ENCODE measurements at regions not wholly inside any gene's neighbourhood (a gene's known extent, or its start where the extent isn't known, plus 50 kb on each side); places are given as distances from the start of the nearest gene placed in this dataset.

DNA sequence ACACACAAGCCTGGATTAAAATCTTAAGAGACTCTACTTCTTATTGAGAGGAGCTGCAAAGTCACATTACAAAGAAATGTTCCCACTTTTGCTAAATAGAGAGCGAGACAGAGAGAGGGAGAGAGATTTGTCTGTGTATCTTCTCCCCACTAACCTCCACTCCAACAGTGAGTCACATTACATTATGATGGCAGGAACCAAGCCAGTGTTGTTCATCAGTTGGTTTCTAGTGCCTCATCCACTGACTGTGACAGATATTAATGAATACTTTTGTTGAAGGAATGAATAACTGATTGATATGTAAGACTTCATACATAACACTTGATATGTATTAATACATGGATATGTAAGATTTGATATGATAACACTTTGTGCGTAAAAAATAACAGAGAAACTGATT, 258.2 kb upstream of the SORCS1 start:
- Histone ChIP-seq H4K20me1 (ENCODE audit: insufficient read depth, low read length) (no peaks in the 10 kb centered on the region), H4K5ac (ENCODE audit: low read depth, low read length) (no peak overlapping the region), H2BK15ac (ENCODE audit: low read depth, low read length) (no peak overlapping the region), H3K4me1 (ENCODE audit: control insufficient read depth, insufficient read depth, low read length) (no peaks in the 10 kb centered on the region), H3K4me2 (ENCODE audit: low read depth, low read length) (no peak overlapping the region), H3K4me3 (ENCODE audit: insufficient read depth, low read depth, low read length) (no peak overlapping the region), H2BK5ac (ENCODE audit: low read depth, low read length, poor library complexity, severe bottlenecking) (no peak overlapping the region), H3K56ac (ENCODE audit: extremely low read depth, insufficient read depth, low read length) (no peak overlapping the region), H4K8ac (ENCODE audit: low read depth in 2 of 2, low read length in 2 of 2) (no peak overlapping the region), H3K9ac (ENCODE audit: low read depth, low read length) (no peak overlapping the region), H2AK5ac (ENCODE audit: low read depth, low read length) (no peak overlapping the region), H2AFZ (replicated peaks; ENCODE audit: low read length, poor library complexity) (no peak overlapping the region), H3K4ac (ENCODE audit: low read depth, low read length) (no peak overlapping the region), H2BK20ac (ENCODE audit: low read depth, low read length) (no peak overlapping the region), H4K91ac (ENCODE audit: insufficient read depth, low read depth, low read length) (no peak overlapping the region), H3K27ac (ENCODE audit: insufficient read depth, low read length) (no peak overlapping the region), H2AK9ac (replicated peaks; ENCODE audit: low read depth, low read length, poor library complexity) (no peak overlapping the region), H3K9me1 (ENCODE audit: insufficient read depth, low read length) (no peaks in the 10 kb centered on the region), H3K14ac (replicated peaks; ENCODE audit: low read depth, low read length) (no peak overlapping the region), H3K9me3 (ENCODE audit: control insufficient read depth, insufficient read depth, low read length) (peaks cover 4% of the 10 kb centered on the region; the same call in 1 of the 2 replicates), H3K36me3 (ENCODE audit: control insufficient read depth, insufficient read depth, low read length) (no peaks in the 10 kb centered on the region), H3K79me1 (ENCODE audit: low read depth in 1 of 2, low read length in 2 of 2) (no peaks in the 10 kb centered on the region), H3K18ac (ENCODE audit: low read depth, low read length) (no peak overlapping the region), H3K23ac (ENCODE audit: low read depth, low read length) (no peak overlapping the region), H2BK120ac (ENCODE audit: low read depth, low read length) (no peak overlapping the region), H3K27me3 (ENCODE audit: control insufficient read depth, insufficient read depth, low read length) (no peaks in the 10 kb centered on the region)
- ChIA-PET POLR2A (ENCODE audit: unreplicated experiment) (no interaction called here), CTCF (no interaction called here)
- intact Hi-C loops (cut with micrococcal nuclease) = no loop called here
- no peak for DNase-seq
- ATAC-seq (ENCODE audit: low read depth) = no peak
- no TSS peak for BruUV-seq (replicated peaks)
- dilution Hi-C loops (cut with HindIII; ENCODE audit: low sequenced_read_pairs, unreplicated experiment) = no loop called here
- in situ Hi-C loops (cut with MboI; ENCODE audit: low sequenced_read_pairs) = no loop called here
- WGBS, 2 experiments (ENCODE audit: extremely low coverage in 2 of 2, insufficient read length in 1 of 2) = no CpG with 5 or more reads among the region's 2 CpGs
- TF ChIP-seq NFE2L2 (IDR thresholded peaks at IDR 0.05; ENCODE audit: low read depth, low read length) = no peak
- TF ChIP-seq, protein P1, sequence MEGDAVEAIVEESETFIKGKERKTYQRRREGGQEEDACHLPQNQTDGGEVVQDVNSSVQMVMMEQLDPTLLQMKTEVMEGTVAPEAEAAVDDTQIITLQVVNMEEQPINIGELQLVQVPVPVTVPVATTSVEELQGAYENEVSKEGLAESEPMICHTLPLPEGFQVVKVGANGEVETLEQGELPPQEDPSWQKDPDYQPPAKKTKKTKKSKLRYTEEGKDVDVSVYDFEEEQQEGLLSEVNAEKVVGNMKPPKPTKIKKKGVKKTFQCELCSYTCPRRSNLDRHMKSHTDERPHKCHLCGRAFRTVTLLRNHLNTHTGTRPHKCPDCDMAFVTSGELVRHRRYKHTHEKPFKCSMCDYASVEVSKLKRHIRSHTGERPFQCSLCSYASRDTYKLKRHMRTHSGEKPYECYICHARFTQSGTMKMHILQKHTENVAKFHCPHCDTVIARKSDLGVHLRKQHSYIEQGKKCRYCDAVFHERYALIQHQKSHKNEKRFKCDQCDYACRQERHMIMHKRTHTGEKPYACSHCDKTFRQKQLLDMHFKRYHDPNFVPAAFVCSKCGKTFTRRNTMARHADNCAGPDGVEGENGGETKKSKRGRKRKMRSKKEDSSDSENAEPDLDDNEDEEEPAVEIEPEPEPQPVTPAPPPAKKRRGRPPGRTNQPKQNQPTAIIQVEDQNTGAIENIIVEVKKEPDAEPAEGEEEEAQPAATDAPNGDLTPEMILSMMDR (conservative IDR thresholded peaks at IDR 0.05; ENCODE audit: low read depth, low read length) = no peak
- TF ChIP-seq RAD21 (IDR thresholded peaks at IDR 0.05; ENCODE audit: low read length) = no peak
- no peak for TF ChIP-seq POLR2A (IDR thresholded peaks at IDR 0.05; ENCODE audit: low read depth, low read length)
- TF ChIP-seq FOS (IDR thresholded peaks at IDR 0.05; ENCODE audit: low read depth, low read length) = no peak
- TF ChIP-seq, protein P2, sequence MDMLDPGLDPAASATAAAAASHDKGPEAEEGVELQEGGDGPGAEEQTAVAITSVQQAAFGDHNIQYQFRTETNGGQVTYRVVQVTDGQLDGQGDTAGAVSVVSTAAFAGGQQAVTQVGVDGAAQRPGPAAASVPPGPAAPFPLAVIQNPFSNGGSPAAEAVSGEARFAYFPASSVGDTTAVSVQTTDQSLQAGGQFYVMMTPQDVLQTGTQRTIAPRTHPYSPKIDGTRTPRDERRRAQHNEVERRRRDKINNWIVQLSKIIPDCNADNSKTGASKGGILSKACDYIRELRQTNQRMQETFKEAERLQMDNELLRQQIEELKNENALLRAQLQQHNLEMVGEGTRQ (IDR thresholded peaks at IDR 0.05; ENCODE audit: low read depth, low read length) = no peak
- no peak for TF ChIP-seq RFX5 (IDR thresholded peaks at IDR 0.05; ENCODE audit: low read depth, low read length)
- TF ChIP-seq RCOR1 (IDR thresholded peaks at IDR 0.05; ENCODE audit: insufficient replicate concordance, low read length) = no peak
- TF ChIP-seq BHLHE40 (IDR thresholded peaks at IDR 0.05; ENCODE audit: low read depth, low read length) = no peak
- TF ChIP-seq, protein P3, sequence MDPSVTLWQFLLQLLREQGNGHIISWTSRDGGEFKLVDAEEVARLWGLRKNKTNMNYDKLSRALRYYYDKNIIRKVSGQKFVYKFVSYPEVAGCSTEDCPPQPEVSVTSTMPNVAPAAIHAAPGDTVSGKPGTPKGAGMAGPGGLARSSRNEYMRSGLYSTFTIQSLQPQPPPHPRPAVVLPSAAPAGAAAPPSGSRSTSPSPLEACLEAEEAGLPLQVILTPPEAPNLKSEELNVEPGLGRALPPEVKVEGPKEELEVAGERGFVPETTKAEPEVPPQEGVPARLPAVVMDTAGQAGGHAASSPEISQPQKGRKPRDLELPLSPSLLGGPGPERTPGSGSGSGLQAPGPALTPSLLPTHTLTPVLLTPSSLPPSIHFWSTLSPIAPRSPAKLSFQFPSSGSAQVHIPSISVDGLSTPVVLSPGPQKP (IDR thresholded peaks at IDR 0.05; ENCODE audit: borderline replicate concordance, low read depth, low read length) = no peak
- TF ChIP-seq MAFK (IDR thresholded peaks at IDR 0.05; ENCODE audit: low read depth, low read length) = no peak

Data from IMR-90 (cell line).